C4-2B (cell line): ENCODE measurements at regions not wholly inside any gene's neighbourhood (a gene's known extent, or its start where the extent isn't known, plus 50 kb on each side); places are given as distances from the start of the nearest gene placed in this dataset.

ENCODE experiments used
- CTCF ChIP-seq: fragments of 450-650 bp; conservative IDR thresholded peaks from 2 replicates; pipeline ENCODE4 v1.5.1; 2017; ENCODE audit warnings: mild to moderate bottlenecking
- ZFX ChIP-seq: fragments of 450-650 bp; IDR thresholded peaks from 2 replicates; pipeline ENCODE4 v1.6.1; 2017

- TF ChIP-seq CTCF, result no peak
- no peak for TF ChIP-seq ZFX
These were observed 86.1 kb downstream of the CHRD start for GRCh38 chr3:184465883-184466412.
